GM12874 (cell line): ENCODE measurements at regions not wholly inside any gene's neighbourhood (a gene's known extent, or its start where the extent isn't known, plus 50 kb on each side); places are given as distances from the start of the nearest gene placed in this dataset.

Experiments used
- CTCF ChIP-seq: IDR thresholded peaks from 2 replicates; pipeline ENCODE4 v1.5.1; 2011; ENCODE audit warnings: low read depth, mild to moderate bottlenecking, control low read depth, low read length, moderate library complexity; ENCODE audit not compliant: insufficient read depth

- no peak for TF ChIP-seq CTCF
These were observed 145.5 kb upstream of the TPM1 start for GRCh38 chr15:62896969-62897486.

DNA sequence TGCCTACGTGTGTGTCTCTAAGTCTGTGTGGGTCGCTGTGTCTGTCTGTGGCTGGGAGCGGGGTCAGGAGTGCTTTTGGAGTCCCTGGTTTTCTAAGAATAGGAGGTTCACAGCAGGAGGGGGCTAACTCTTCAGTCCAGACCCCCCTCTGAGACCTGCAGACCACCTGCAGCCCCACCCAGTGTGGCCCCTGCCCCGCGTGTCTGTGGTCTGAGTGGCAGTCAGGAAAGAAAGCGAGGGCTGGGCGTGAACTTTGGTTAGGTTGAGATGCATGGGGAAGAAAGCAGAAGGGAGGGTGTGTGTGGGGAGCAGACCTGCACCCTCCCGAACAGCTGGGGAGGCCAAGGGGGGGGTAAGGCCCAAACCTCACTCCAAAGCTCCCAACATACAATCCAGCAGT, 144.9 kb upstream of the TPM1 start:
- TF ChIP-seq CTCF, result no peak

DNA sequence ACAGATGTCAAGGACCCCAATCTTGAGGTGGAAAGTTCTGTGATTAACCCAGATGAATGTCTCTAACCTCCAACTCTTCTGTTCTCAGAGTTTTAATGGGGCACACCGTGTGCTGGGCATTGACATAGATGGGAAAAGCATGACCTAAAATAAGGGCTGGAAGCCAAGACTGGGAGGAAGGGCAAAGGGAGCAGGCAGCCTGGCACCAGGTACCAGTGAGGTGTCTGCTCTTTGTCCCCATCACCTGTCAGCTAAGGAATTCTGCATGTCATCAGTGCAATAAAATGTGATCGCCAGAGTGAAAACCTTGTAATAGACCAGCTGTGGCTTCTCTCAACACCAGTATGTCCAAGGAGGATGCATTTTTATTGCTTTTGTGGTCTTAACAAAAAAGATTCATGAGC, 143.5 kb upstream of the TPM1 start:
- TF ChIP-seq CTCF, result no peak

GRCh38 chr15:62900071-62900802, 142.3 kb upstream of the TPM1 start:
- TF ChIP-seq CTCF, result no peak

- TF ChIP-seq CTCF, result no peak
These were observed 141.5 kb upstream of the TPM1 start for GRCh38 chr15:62901087-62901486.

GRCh38 chr15:62901909-62902546, 140.5 kb upstream of the TPM1 start:
- no peak for TF ChIP-seq CTCF

- TF ChIP-seq CTCF, result no peak
These were observed 139.7 kb upstream of the TPM1 start for GRCh38 chr15:62902821-62903220.
